WTC11 (cell line): ENCODE measurements at regions not wholly inside any gene's neighbourhood (a gene's known extent, or its start where the extent isn't known, plus 50 kb on each side); places are given as distances from the start of the nearest gene placed in this dataset.

Experiments used
- ATAC-seq: fragments of 200-7000 bp; cut with Tn5 transposase; 2 replicates; pipeline ENCODE4 v1.10.0; 2021; ENCODE audit warnings: mild to moderate bottlenecking, moderate library complexity
- CTCF ChIA-PET: fragments of 300-600 bp; sonication (Branson Sonifier 250); formaldehyde crosslinking; loops from one replicate; lab custom pipeline; 2021; ENCODE audit warnings: antibody characterized with exemption; lab: Charles Lee
- POLR2A ChIA-PET: fragments of 350-600 bp; sonication (Branson Sonifier 250); formaldehyde crosslinking; loops from one replicate; lab custom pipeline; 2021; ENCODE audit warnings: antibody characterized with exemption; lab: Charles Lee
- DNase-seq: peaks from one replicate; pipeline ENCODE4 v3.0.0; 2021; ENCODE audit warnings: low spot score
- H3K27ac Mint-ChIP-seq: 2 replicates; pipeline ENCODE4 v1.8.0; 2021; ENCODE audit warnings: mixed read lengths
- H3K27me3 Mint-ChIP-seq: 2 replicates; pipeline ENCODE4 v1.8.0; 2021; ENCODE audit warnings: low read depth, mild to moderate bottlenecking, moderate library complexity, mixed read lengths
- H3K36me3 Mint-ChIP-seq: 2 replicates; pipeline ENCODE4 v1.8.0; 2021; ENCODE audit warnings: mixed read lengths
- H3K4me1 Mint-ChIP-seq: 2 replicates; pipeline ENCODE4 v1.8.0; 2022; ENCODE audit warnings: mixed read lengths
- H3K4me3 Mint-ChIP-seq: 2 replicates; pipeline ENCODE4 v1.8.0; 2021; ENCODE audit warnings: mild to moderate bottlenecking, moderate library complexity, mixed read lengths
- H3K9me3 Mint-ChIP-seq: 2 replicates; pipeline ENCODE4 v1.8.0; 2021; ENCODE audit warnings: mixed read lengths
- ATF3 ChIP-seq: sonication (generic); formaldehyde crosslinking; conservative IDR thresholded peaks from 2 replicates; pipeline ENCODE4 v1.8.1; 2022; ENCODE audit warnings: mild to moderate bottlenecking, missing genetic modification reagents
- ATF6 ChIP-seq: sonication (generic); formaldehyde crosslinking; IDR thresholded peaks from 2 replicates; pipeline ENCODE4 v1.8.1; 2023; ENCODE audit warnings: mild to moderate bottlenecking, missing genetic modification reagents
- CDX4 ChIP-seq: fragments of 250-450 bp; sonication (Bioruptor Pico); IDR thresholded peaks from 2 replicates; pipeline ENCODE4 v1.9.0; 2021; ENCODE audit warnings: moderate library complexity, mild to moderate bottlenecking, inconsistent platforms, borderline replicate concordance
- CREM ChIP-seq: sonication (generic); formaldehyde crosslinking; IDR thresholded peaks from 2 replicates; pipeline ENCODE4 v1.8.1; 2022; ENCODE audit warnings: mild to moderate bottlenecking, missing genetic modification reagents, moderate library complexity
- E2F1 ChIP-seq: sonication (generic); formaldehyde crosslinking; IDR thresholded peaks from 2 replicates; pipeline ENCODE4 v1.8.0; 2022; ENCODE audit warnings: mild to moderate bottlenecking, missing genetic modification reagents
- IRF1 ChIP-seq: sonication (generic); formaldehyde crosslinking; IDR thresholded peaks from 2 replicates; pipeline ENCODE4 v1.8.0; 2023; ENCODE audit warnings: missing genetic modification reagents
- IRF2 ChIP-seq: sonication (generic); formaldehyde crosslinking; IDR thresholded peaks from 2 replicates; pipeline ENCODE4 v1.8.0; 2022; ENCODE audit warnings: low read depth, missing genetic modification reagents, borderline replicate concordance
- MYBL2 ChIP-seq: sonication (generic); formaldehyde crosslinking; IDR thresholded peaks from 2 replicates; pipeline ENCODE4 v1.8.1; 2023; ENCODE audit warnings: mild to moderate bottlenecking, moderate library complexity, missing genetic modification reagents
- NFATC4 ChIP-seq: fragments of 250-450 bp; sonication (Bioruptor Pico); IDR thresholded peaks from 2 replicates; pipeline ENCODE4 v1.9.0; 2021; ENCODE audit warnings: mild to moderate bottlenecking
- NFE2L1 ChIP-seq: sonication (generic); formaldehyde crosslinking; IDR thresholded peaks from 2 replicates; pipeline ENCODE4 v1.8.1; 2023; ENCODE audit warnings: missing genetic modification reagents
- PRRX2 ChIP-seq: fragments of 250-450 bp; sonication (Bioruptor Pico); IDR thresholded peaks from 2 replicates; pipeline ENCODE4 v1.8.0; 2021; ENCODE audit warnings: mild to moderate bottlenecking
- SP1 ChIP-seq: sonication (generic); formaldehyde crosslinking; conservative IDR thresholded peaks from 2 replicates; pipeline ENCODE4 v1.8.1; 2022; ENCODE audit warnings: missing genetic modification reagents
- TP53 ChIP-seq: sonication (generic); formaldehyde crosslinking; IDR thresholded peaks from 2 replicates; pipeline ENCODE4 v1.8.1; 2023; ENCODE audit warnings: mild to moderate bottlenecking, missing genetic modification reagents
- ZNF396 ChIP-seq: fragments of 250-450 bp; sonication (Bioruptor Pico); IDR thresholded peaks from 2 replicates; pipeline ENCODE4 v1.8.0; 2021; ENCODE audit warnings: mild to moderate bottlenecking, moderate library complexity, borderline replicate concordance
- ZNF416 ChIP-seq: fragments of 250-450 bp; sonication (Bioruptor Pico); IDR thresholded peaks from 2 replicates; pipeline ENCODE4 v1.9.0; 2021; ENCODE audit warnings: mild to moderate bottlenecking, inconsistent platforms
- ZSCAN18 ChIP-seq: fragments of 250-450 bp; sonication (Bioruptor Pico); IDR thresholded peaks from 2 replicates; pipeline ENCODE4 v2.1.2; 2022; ENCODE audit warnings: mild to moderate bottlenecking, moderate library complexity
- TF ChIP-seq, protein P1 (sequence below): sonication (generic); formaldehyde crosslinking; IDR thresholded peaks from 2 replicates; pipeline ENCODE4 v1.8.1; 2022; ENCODE audit warnings: low read depth, mild to moderate bottlenecking, moderate library complexity, missing genetic modification reagents, borderline replicate concordance
- TF ChIP-seq, protein P2 (sequence below): sonication (generic); formaldehyde crosslinking; IDR thresholded peaks from 2 replicates; pipeline ENCODE4 v1.8.0; 2023; ENCODE audit warnings: mild to moderate bottlenecking, missing genetic modification reagents
- TF ChIP-seq, protein P3 (sequence below): fragments of 250-450 bp; sonication (Bioruptor Pico); IDR thresholded peaks from 2 replicates; pipeline ENCODE4 v1.9.0; 2021; ENCODE audit warnings: mild to moderate bottlenecking

- TF ChIP-seq IRF1, result no peak
- no peak for TF ChIP-seq MYBL2 (CRISPR knock-in tag)
- TF ChIP-seq PRRX2 (CRISPR knock-in tag), result no peak
- TF ChIP-seq NFE2L1 (CRISPR knock-in tag), result no peak
- TF ChIP-seq CDX4 (CRISPR knock-in tag), result no peak
- no peak for TF ChIP-seq NFATC4 (CRISPR knock-in tag)
- no peak for TF ChIP-seq CREM (CRISPR knock-in tag)
- TF ChIP-seq ZSCAN18, result no peak
- TF ChIP-seq, protein P1, sequence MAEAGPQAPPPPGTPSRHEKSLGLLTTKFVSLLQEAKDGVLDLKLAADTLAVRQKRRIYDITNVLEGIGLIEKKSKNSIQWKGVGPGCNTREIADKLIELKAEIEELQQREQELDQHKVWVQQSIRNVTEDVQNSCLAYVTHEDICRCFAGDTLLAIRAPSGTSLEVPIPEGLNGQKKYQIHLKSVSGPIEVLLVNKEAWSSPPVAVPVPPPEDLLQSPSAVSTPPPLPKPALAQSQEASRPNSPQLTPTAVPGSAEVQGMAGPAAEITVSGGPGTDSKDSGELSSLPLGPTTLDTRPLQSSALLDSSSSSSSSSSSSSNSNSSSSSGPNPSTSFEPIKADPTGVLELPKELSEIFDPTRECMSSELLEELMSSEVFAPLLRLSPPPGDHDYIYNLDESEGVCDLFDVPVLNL, result no peak
- TF ChIP-seq E2F1 (CRISPR knock-in tag), result no peak
- TF ChIP-seq ZNF396 (CRISPR knock-in tag), result no peak
- no peak for TF ChIP-seq ATF3 (CRISPR knock-in tag)
- TF ChIP-seq, protein P2, sequence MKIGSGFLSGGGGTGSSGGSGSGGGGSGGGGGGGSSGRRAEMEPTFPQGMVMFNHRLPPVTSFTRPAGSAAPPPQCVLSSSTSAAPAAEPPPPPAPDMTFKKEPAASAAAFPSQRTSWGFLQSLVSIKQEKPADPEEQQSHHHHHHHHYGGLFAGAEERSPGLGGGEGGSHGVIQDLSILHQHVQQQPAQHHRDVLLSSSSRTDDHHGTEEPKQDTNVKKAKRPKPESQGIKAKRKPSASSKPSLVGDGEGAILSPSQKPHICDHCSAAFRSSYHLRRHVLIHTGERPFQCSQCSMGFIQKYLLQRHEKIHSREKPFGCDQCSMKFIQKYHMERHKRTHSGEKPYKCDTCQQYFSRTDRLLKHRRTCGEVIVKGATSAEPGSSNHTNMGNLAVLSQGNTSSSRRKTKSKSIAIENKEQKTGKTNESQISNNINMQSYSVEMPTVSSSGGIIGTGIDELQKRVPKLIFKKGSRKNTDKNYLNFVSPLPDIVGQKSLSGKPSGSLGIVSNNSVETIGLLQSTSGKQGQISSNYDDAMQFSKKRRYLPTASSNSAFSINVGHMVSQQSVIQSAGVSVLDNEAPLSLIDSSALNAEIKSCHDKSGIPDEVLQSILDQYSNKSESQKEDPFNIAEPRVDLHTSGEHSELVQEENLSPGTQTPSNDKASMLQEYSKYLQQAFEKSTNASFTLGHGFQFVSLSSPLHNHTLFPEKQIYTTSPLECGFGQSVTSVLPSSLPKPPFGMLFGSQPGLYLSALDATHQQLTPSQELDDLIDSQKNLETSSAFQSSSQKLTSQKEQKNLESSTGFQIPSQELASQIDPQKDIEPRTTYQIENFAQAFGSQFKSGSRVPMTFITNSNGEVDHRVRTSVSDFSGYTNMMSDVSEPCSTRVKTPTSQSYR (CRISPR knock-in tag), result no peak
Measured at GRCh38 chr5:124639095-124639665, 107.3 kb downstream of the ZNF608 start (continued).

DNA sequence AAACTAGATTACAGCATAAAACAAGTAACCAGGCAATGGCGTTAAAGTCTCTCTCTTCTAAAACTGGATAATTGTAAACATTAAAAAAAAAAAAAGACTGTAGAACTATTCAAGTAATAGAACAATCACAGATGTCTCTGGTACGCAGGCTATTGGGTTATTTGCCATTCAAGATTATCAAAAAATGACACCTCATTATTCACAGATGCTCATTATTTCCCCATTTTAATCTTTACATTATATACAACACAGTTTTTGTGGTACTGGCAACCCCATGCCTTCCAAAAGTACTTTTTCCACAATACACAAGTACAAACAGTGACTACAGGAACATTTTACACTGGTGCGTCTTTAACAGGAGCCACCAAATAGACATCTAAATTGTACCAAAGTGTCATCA is 109.4 kb downstream of the ZNF608 start:
- DNase-seq (no peak), ATAC-seq (no peak)
- H3K4me3 Mint-ChIP-seq, result no peak overlapping the region
- H3K4me1 Mint-ChIP-seq, result peaks cover 59% of the 10 kb centered on the region
- POLR2A ChIA-PET, result no interaction called here
- H3K36me3 Mint-ChIP-seq, result peaks cover 29% of the 10 kb centered on the region
- CTCF ChIA-PET, result no interaction called here
- no peak overlapping the region for H3K27ac Mint-ChIP-seq
- 0 out of 2 replicates have a peak, but pooled peaks cover 3% of the 10 kb centered on the region for H3K9me3 Mint-ChIP-seq
- no peaks in the 10 kb centered on the region; the same call in 1 of the 2 replicates for H3K27me3 Mint-ChIP-seq
- no peak for TF ChIP-seq IRF2 (CRISPR knock-in tag)
- no peak for TF ChIP-seq ZNF416 (CRISPR knock-in tag)
- no peak for TF ChIP-seq ZNF396 (CRISPR knock-in tag)
- no peak for TF ChIP-seq SP1 (CRISPR knock-in tag)
- no peak for TF ChIP-seq TP53 (CRISPR knock-in tag)
- TF ChIP-seq, protein P3, sequence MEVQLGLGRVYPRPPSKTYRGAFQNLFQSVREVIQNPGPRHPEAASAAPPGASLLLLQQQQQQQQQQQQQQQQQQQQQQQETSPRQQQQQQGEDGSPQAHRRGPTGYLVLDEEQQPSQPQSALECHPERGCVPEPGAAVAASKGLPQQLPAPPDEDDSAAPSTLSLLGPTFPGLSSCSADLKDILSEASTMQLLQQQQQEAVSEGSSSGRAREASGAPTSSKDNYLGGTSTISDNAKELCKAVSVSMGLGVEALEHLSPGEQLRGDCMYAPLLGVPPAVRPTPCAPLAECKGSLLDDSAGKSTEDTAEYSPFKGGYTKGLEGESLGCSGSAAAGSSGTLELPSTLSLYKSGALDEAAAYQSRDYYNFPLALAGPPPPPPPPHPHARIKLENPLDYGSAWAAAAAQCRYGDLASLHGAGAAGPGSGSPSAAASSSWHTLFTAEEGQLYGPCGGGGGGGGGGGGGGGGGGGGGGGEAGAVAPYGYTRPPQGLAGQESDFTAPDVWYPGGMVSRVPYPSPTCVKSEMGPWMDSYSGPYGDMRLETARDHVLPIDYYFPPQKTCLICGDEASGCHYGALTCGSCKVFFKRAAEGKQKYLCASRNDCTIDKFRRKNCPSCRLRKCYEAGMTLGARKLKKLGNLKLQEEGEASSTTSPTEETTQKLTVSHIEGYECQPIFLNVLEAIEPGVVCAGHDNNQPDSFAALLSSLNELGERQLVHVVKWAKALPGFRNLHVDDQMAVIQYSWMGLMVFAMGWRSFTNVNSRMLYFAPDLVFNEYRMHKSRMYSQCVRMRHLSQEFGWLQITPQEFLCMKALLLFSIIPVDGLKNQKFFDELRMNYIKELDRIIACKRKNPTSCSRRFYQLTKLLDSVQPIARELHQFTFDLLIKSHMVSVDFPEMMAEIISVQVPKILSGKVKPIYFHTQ (CRISPR knock-in tag), result no peak
- no peak for TF ChIP-seq ATF6 (CRISPR knock-in tag)
